CD4-positive, alpha-beta T cell (primary cell): ENCODE measurements at regions not wholly inside any gene's neighbourhood (a gene's known extent, or its start where the extent isn't known, plus 50 kb on each side); places are given as distances from the start of the nearest gene placed in this dataset.

ENCODE experiments used
- ATAC-seq: fragments of 200-7000 bp; cut with Tn5 transposase; one replicate; pipeline ENCODE4 v1.10.0; 2022; ENCODE audit warnings: mild to moderate bottlenecking; ENCODE audit not compliant: poor library complexity
- CTCF ChIA-PET: fragments of 350-600 bp; sonication (Branson Sonifier 250); formaldehyde crosslinking; loops from one replicate; lab custom pipeline; 2021; ENCODE audit warnings: antibody characterized with exemption, inconsistent platforms; lab: Charles Lee
- POLR2A ChIA-PET: fragments of 350-600 bp; sonication (Branson Sonifier 250); formaldehyde crosslinking; loops from one replicate; lab custom pipeline; 2021; ENCODE audit warnings: antibody characterized with exemption, inconsistent platforms; lab: Charles Lee
- DNase-seq, 14 experiments: peaks; one replicate each; pipeline ENCODE4 v3.0.0-alpha.2; 2013 to 2020; ENCODE audit warnings: mixed read lengths in 2 of 14
- H3K27ac ChIP-seq, 2 donors: one replicate each; pipeline versions ENCODE4 v1.5.1 to v1.7.0; 2013; ENCODE audit warnings: low read length in 2 of 2, low read depth in 1 of 2, mild to moderate bottlenecking in 1 of 2
- H3K27me3 ChIP-seq, 2 experiments: 1 replicate in 1 of 2; 2 replicates in 1 of 2; pipeline versions ENCODE4 v1.6.1 to v1.7.0; 2013; ENCODE audit warnings: low read length in 2 of 2, control low read depth in 1 of 2, mild to moderate bottlenecking in 1 of 2, moderate library complexity in 1 of 2; ENCODE audit not compliant: insufficient read depth in 2 of 2, control insufficient read depth in 1 of 2
- H3K36me3 ChIP-seq: one replicate; pipeline ENCODE4 v1.6.1; 2013; ENCODE audit warnings: low read length, control low read depth; ENCODE audit not compliant: insufficient read depth
- H3K4me1 ChIP-seq: one replicate; pipeline ENCODE4 v1.6.1; 2013; ENCODE audit warnings: low read length, control low read depth; ENCODE audit not compliant: insufficient read depth
- H3K4me3 ChIP-seq: one replicate; pipeline ENCODE4 v1.5.1; 2013; ENCODE audit warnings: mild to moderate bottlenecking, low read length, moderate library complexity
- H3K9me3 ChIP-seq, 2 experiments: 1 replicate in 1 of 2; 2 replicates in 1 of 2; pipeline versions ENCODE4 v1.6.1 to v1.7.0; 2013; ENCODE audit warnings: low read length in 2 of 2, mild to moderate bottlenecking in 2 of 2, control low read depth in 1 of 2, moderate library complexity in 1 of 2; ENCODE audit not compliant: control insufficient read depth in 1 of 2, insufficient read depth in 1 of 2
- H3K27ac Mint-ChIP-seq: one replicate; pipeline ENCODE4 v1.8.0; 2020; ENCODE audit warnings: mixed read lengths
- H3K27me3 Mint-ChIP-seq: one replicate; pipeline ENCODE4 v1.8.0; 2021; ENCODE audit warnings: mixed read lengths
- H3K36me3 Mint-ChIP-seq: one replicate; pipeline ENCODE4 v1.8.0; 2021; ENCODE audit warnings: low read depth, mixed read lengths
- H3K4me1 Mint-ChIP-seq: one replicate; pipeline ENCODE4 v1.8.0; 2021; ENCODE audit warnings: low read depth, mixed read lengths
- H3K4me3 Mint-ChIP-seq: one replicate; pipeline ENCODE4 v1.8.0; 2020; ENCODE audit warnings: mild to moderate bottlenecking, mixed read lengths
- H3K9me3 Mint-ChIP-seq: one replicate; pipeline ENCODE4 v1.8.0; 2020; ENCODE audit warnings: mixed read lengths
- CTCF ChIP-seq: fragments of 200-600 bp; IDR thresholded peaks from one replicate; pipeline ENCODE4 v1.8.0; 2022; ENCODE audit warnings: antibody characterized with exemption, mild to moderate bottlenecking
- intact Hi-C, 2 experiments: fragments of 100-400 bp; cut with DNase I in 1 of 2; cut with micrococcal nuclease in 1 of 2; formaldehyde crosslinking; loops; one replicate each; pipeline versions ENCODE4 v1.15.1 to v1.9.0; 2023 to 2025; cut with DNase I, micrococcal nuclease

GRCh38 chr4:180636696-180637404, 1606.4 kb upstream of the TENM3 start:
- ChIA-PET POLR2A (no interaction called here), CTCF (no interaction called here)
- Histone ChIP-seq H3K9me3 (peaks cover 0 to 4% of the 10 kb centered on the region in 2 experiments), H3K27ac (no peak overlapping the region), H3K36me3 (no peaks in the 10 kb centered on the region), H3K27me3 (no peaks in the 10 kb centered on the region), H3K4me1 (no peaks in the 10 kb centered on the region), H3K4me3 (no peak overlapping the region)
- DNase-seq, result no peak
- no peaks in the 10 kb centered on the region for H3K36me3 Mint-ChIP-seq
- no peak overlapping the region for H3K4me3 Mint-ChIP-seq
- peaks cover 2% of the 10 kb centered on the region for H3K9me3 Mint-ChIP-seq
- ATAC-seq, result no peak
- TF ChIP-seq CTCF, result no peak
- intact Hi-C loops, result no loop called here
- no peak overlapping the region for H3K27ac Mint-ChIP-seq
- H3K4me1 Mint-ChIP-seq, result no peaks in the 10 kb centered on the region
- no peaks in the 10 kb centered on the region for H3K27me3 Mint-ChIP-seq

DNA sequence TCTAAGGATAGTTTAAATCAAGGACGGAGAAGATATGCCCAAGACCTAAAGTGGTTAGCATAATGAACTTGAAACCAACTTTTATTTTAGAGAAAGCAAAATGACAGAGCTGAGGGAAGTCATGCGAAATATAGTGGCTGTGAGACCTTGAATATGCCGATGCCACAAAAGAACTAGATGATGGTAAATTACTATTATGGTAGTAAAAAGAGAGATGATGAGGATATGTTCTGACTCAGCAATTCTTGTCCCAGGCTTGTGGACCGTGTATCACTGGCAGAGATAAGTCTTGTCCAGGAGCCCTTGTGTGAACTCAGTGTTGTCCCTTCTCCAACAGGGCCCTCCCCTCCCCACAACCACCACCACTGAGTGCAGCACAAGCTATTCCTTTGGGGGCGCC, 1605.6 kb upstream of the TENM3 start:
- no peak overlapping the region for H3K27ac Mint-ChIP-seq
- DNase-seq (no peak), ATAC-seq (no peak)
- no peaks in the 10 kb centered on the region for H3K36me3 Mint-ChIP-seq
- Histone ChIP-seq H3K27ac (no peak overlapping the region), H3K9me3 (peaks cover 0 to 9% of the 10 kb centered on the region in 2 experiments), H3K4me1 (no peaks in the 10 kb centered on the region), H3K4me3 (no peak overlapping the region), H3K36me3 (no peaks in the 10 kb centered on the region), H3K27me3 (no peaks in the 10 kb centered on the region)
- intact Hi-C loops, result no loop called here
- no peaks in the 10 kb centered on the region for H3K4me1 Mint-ChIP-seq
- TF ChIP-seq CTCF, result no peak
- no peak overlapping the region for H3K4me3 Mint-ChIP-seq
- H3K9me3 Mint-ChIP-seq, result peaks cover 4% of the 10 kb centered on the region
- ChIA-PET POLR2A (no interaction called here), CTCF (no interaction called here)
- no peaks in the 10 kb centered on the region for H3K27me3 Mint-ChIP-seq

DNA sequence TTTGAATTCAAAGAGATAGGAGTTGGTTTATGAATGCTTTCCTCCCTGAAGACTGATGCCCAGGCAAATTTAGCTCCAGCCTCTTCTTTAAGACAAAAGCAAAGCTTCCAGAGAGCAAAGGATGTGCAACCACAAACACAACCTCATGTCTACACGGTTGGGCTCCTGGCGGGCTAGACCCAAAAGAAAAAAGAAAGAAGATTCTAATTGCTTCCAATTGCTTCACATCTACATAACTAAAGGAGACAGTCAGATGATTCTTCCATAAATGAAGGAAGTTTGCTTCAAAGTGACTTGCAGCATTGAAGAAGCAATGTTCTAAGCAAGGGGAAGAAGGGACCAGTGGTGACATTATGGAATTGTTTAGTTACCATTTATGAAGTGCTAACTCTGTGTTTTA, 1603.0 kb upstream of the TENM3 start:
- Histone ChIP-seq H3K27ac (no peak overlapping the region), H3K9me3 (peaks cover 0 to 12% of the 10 kb centered on the region in 2 experiments), H3K27me3 (no peaks in the 10 kb centered on the region), H3K4me1 (no peaks in the 10 kb centered on the region), H3K36me3 (no peaks in the 10 kb centered on the region), H3K4me3 (no peak overlapping the region)
- DNase-seq (no peak), ATAC-seq (no peak)
- Mint-ChIP-seq H3K4me3 (no peak overlapping the region), H3K36me3 (no peaks in the 10 kb centered on the region), H3K27me3 (no peaks in the 10 kb centered on the region), H3K9me3 (peaks cover 4% of the 10 kb centered on the region), H3K27ac (no peak overlapping the region), H3K4me1 (no peaks in the 10 kb centered on the region)
- no peak for TF ChIP-seq CTCF
- ChIA-PET POLR2A (no interaction called here), CTCF (no interaction called here)
- intact Hi-C loops, result no loop called here
